Heart right ventricle (tissue), 16 donors: ENCODE measurements at regions not wholly inside any gene's neighbourhood (a gene's known extent, or its start where the extent isn't known, plus 50 kb on each side); places are given as distances from the start of the nearest gene placed in this dataset.

Source experiments
- ATAC-seq, 8 donors: fragments of 200-7000 bp; cut with Tn5 transposase; one replicate each; pipeline ENCODE4 v1.9.1; 2020; ENCODE audit warnings: mild to moderate bottlenecking in 8 of 8, moderate library complexity in 8 of 8, moderate number of reproducible peaks in 1 of 8
- DNase-seq, 2 donors: peaks; one replicate each; pipeline ENCODE4 v3.0.0-alpha.2; 2020
- H3K27ac ChIP-seq, 10 donors: fragments of 200-600 bp; sonication (generic) in 2 of 10; one replicate each; pipeline versions ENCODE4 v1.5.0 to v1.8.0; 2020 to 2022; ENCODE audit warnings: mild to moderate bottlenecking in 3 of 10
- H3K27me3 ChIP-seq, 7 donors: fragments of 200-600 bp; one replicate each; pipeline ENCODE4 v1.8.0; 2021 to 2022; ENCODE audit warnings: mild to moderate bottlenecking in 2 of 7
- H3K36me3 ChIP-seq, 9 donors: fragments of 200-600 bp; sonication (generic) in 1 of 9; one replicate each; pipeline versions ENCODE4 v1.5.0 to v1.8.0; 2020 to 2022; ENCODE audit warnings: mild to moderate bottlenecking in 2 of 9
- H3K4me1 ChIP-seq, 9 donors: fragments of 200-600 bp; sonication (generic) in 1 of 9; one replicate each; pipeline versions ENCODE4 v1.5.0 to v1.8.0; 2020 to 2022; ENCODE audit warnings: mild to moderate bottlenecking in 4 of 9
- H3K4me3 ChIP-seq, 10 donors: fragments of 200-600 bp; sonication (generic) in 2 of 10; one replicate each; pipeline versions ENCODE4 v1.5.0 to v1.8.0; 2020 to 2022; ENCODE audit warnings: mild to moderate bottlenecking in 7 of 10, moderate library complexity in 2 of 10
- H3K9me3 ChIP-seq, 11 donors: fragments of 200-600 bp in 10 of 11; sonication (generic) in 2 of 11; one replicate each; pipeline versions ENCODE4 v1.5.0 to v1.8.0; 2013 to 2022; ENCODE audit warnings: mild to moderate bottlenecking in 2 of 11, control low read depth in 1 of 11, moderate library complexity in 1 of 11
- CTCF ChIP-seq, 9 donors: fragments of 200-600 bp; sonication (generic) in 2 of 9; IDR thresholded peaks; one replicate each; pipeline versions ENCODE4 v1.5.0 to v1.8.0; 2021 to 2022; ENCODE audit warnings: antibody characterized with exemption in 9 of 9, mild to moderate bottlenecking in 5 of 9, moderate library complexity in 1 of 9
- WGBS, 2 donors: extraction: QIAGEN DNeasy Blood & Tissue Kit; methylation state at CpG; one replicate each; pipeline ENCODE4 v1.1.7; 2013; ENCODE audit warnings: inconsistent platforms in 1 of 2; 5-methylcytosine and 5-hydroxymethylcytosine counted together
- intact Hi-C, 10 donors: fragments of 100-400 bp; cut with DNase I; formaldehyde crosslinking; loops; one replicate each; pipeline versions ENCODE4 v1.11.1 to v1.14.2; 2022
- donor health status: Arrhythmogenic right ventricular cardiomyopathy.
- donor health status: ischemic (EF 13 %, LVEDD 7.1; RV severe dilation, severe dysfunction).
- donor health status: healthy with polysubstance abuse.
- donor health status: DM: no; HTN: yes; CAD: no.
- donor health status: DM: no; HTN: no; CAD: no.
- donor health status: ischemic (EF 25% LVEDD 6.9; RV normal size, moderate dysfunction).
- donor health status: ischemic (EF 25% LVEDD 5.7; RV mildly dilated, moderate dysfunction).
- donor health status: healthy.
- donor health status: DM: yes; HTN: yes; CAD: no.
- donor health status: Ischemic cardiomyopathy.
- donor health status: ischemic (EF 35%, LVEDD 5.7; RV mildly dilated, moderate dysfunction).
- donor health status: nonischemic (EF 11% LVEDD 7.7; RV severe dilation, severe dysfunction).
- donor health status: DM: yes; HTN: yes; CAD: no.
- donor health status: PGD.
- donor health status: ischemic (EF 29% LVEDD 5.4; RV normal size, mild dysfunction).
- donor health status: nonischemic (EF 23%, LVEDD 6.1; RV moderate dilation, normal function).

GRCh38 chr7:28299556-28299955, 112.8 kb upstream of the CREB5 start:
- 97 to 100% methylated on average over 1 of the region's 1 CpG for WGBS, 2 donors
- H3K4me3 ChIP-seq = no peak overlapping the region
- no peaks in the 10 kb centered on the region for H3K36me3 ChIP-seq
- DNase-seq = no peak
- no peaks in the 10 kb centered on the region for H3K9me3 ChIP-seq
- TF ChIP-seq CTCF (IDR thresholded peaks at IDR 0.05) = no peak
- peaks cover 0 to 13% (median 0%) of the 10 kb centered on the region in 9 donors for H3K4me1 ChIP-seq
- peaks cover 0 to 4% (median 0%) of the 10 kb centered on the region in 7 donors for H3K27me3 ChIP-seq
- intact Hi-C loops = loop anchor here in 8 of 10 donors (5.0 to 10.0 kb wide), 7 partner anchors 75 to 558 kb away; no protein-coding TSS in a partner anchor
- H3K27ac ChIP-seq = peak overlapping the region in 1 of 10 donors; percentile 10
- ATAC-seq = peak in 1 of 8 donors; percentile 11

- H3K27ac ChIP-seq = no peak overlapping the region
- intact Hi-C loops = loop anchor here in 4 of 10 donors (5.0 to 10.0 kb wide), 4 partner anchors 84 to 574 kb away; no protein-coding TSS in a partner anchor
- no peak for ATAC-seq
- TF ChIP-seq CTCF (IDR thresholded peaks at IDR 0.05) = no peak
- peaks cover 0 to 13% (median 0%) of the 10 kb centered on the region in 9 donors for H3K4me1 ChIP-seq
- no peaks in the 10 kb centered on the region for H3K36me3 ChIP-seq
- 66 to 75% methylated on average over 5 of the region's 5 CpGs for WGBS, 2 donors
- H3K9me3 ChIP-seq = no peaks in the 10 kb centered on the region
- no peak overlapping the region for H3K4me3 ChIP-seq
- no peaks in the 10 kb centered on the region for H3K27me3 ChIP-seq
- DNase-seq = no peak
Measured at GRCh38 chr7:28300488-28300887, 111.8 kb upstream of the CREB5 start.

GRCh38 chr7:28301148-28301641, 111.1 kb upstream of the CREB5 start:
- Histone ChIP-seq H3K27me3 (no peaks in the 10 kb centered on the region), H3K36me3 (no peaks in the 10 kb centered on the region), H3K4me1 (peaks cover 0 to 13% (median 0%) of the 10 kb centered on the region in 9 donors), H3K4me3 (no peak overlapping the region), H3K27ac (no peak overlapping the region), H3K9me3 (no peaks in the 10 kb centered on the region)
- 53 to 67% methylated on average over 5 of the region's 5 CpGs for WGBS, 2 donors
- ATAC-seq (peak in 6 of 8 donors; percentile 27 to 73 (median 34)), DNase-seq (no peak)
- intact Hi-C loops = loop anchor here in 4 of 10 donors (5.0 to 10.0 kb wide), 4 partner anchors 84 to 574 kb away; no protein-coding TSS in a partner anchor
- TF ChIP-seq CTCF (IDR thresholded peaks at IDR 0.05) = no peak

- no peak for ATAC-seq
- H3K4me1 ChIP-seq = peaks cover 0 to 13% (median 0%) of the 10 kb centered on the region in 9 donors
- no peak for DNase-seq
- H3K27ac ChIP-seq = no peak overlapping the region
- no peak overlapping the region for H3K4me3 ChIP-seq
- no peak for TF ChIP-seq CTCF (IDR thresholded peaks at IDR 0.05)
- intact Hi-C loops = loop anchor here in 4 of 10 donors (5.0 to 10.0 kb wide), 4 partner anchors 81 to 571 kb away; no protein-coding TSS in a partner anchor
- no peaks in the 10 kb centered on the region for H3K27me3 ChIP-seq
- no peaks in the 10 kb centered on the region for H3K9me3 ChIP-seq
- H3K36me3 ChIP-seq = no peaks in the 10 kb centered on the region
Measured at GRCh38 chr7:28304290-28304689, 108.0 kb upstream of the CREB5 start.
